Esophagus muscularis mucosa (tissue), 4 donors: ENCODE measurements at regions not wholly inside any gene's neighbourhood (a gene's known extent, or its start where the extent isn't known, plus 50 kb on each side); places are given as distances from the start of the nearest gene placed in this dataset.

Experiments used
- EP300 ChIP-seq: sonication (generic); formaldehyde crosslinking; IDR thresholded peaks from one replicate; pipeline ENCODE4 v1.6.1; 2017; ENCODE audit warnings: antibody characterized with exemption
- POLR2A ChIP-seq: fragments of 450-650 bp; IDR thresholded peaks from one replicate; pipeline ENCODE4 v1.6.1; 2017; ENCODE audit warnings: antibody characterized with exemption, moderate library complexity, mild to moderate bottlenecking, low read depth
- POLR2AphosphoS5 ChIP-seq, 2 donors: sonication (generic); formaldehyde crosslinking; IDR thresholded peaks; one replicate each; pipeline ENCODE4 v1.6.1; 2017; ENCODE audit warnings: antibody characterized with exemption in 2 of 2
- TF ChIP-seq, protein P1 (sequence below), 3 experiments: fragments of 200-600 bp in 2 of 3; fragments of 450-650 bp in 1 of 3; sonication (generic) in 2 of 3; IDR thresholded peaks; one replicate each; pipeline ENCODE4 v1.5.1; 2017 to 2019; ENCODE audit warnings: antibody characterized with exemption in 3 of 3, mild to moderate bottlenecking in 2 of 3, moderate library complexity in 1 of 3

DNA sequence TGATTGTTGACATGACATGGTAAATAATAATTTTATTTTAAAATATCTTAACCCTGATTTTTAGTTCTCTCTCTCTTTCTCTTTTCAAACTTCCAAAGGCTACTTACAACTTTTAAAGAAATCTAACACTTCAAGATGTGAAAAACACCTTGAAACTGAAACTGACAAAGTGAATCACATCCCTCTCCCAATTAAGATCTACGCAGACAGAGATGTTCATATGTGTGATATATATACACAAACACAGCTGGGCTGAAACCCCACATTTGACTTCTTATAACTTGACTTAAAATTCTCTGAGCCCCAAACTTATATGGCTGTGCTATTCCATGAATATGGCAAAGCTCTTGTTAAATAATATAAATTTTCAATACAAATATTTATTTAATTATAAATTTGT lies 261.2 kb upstream of the PTPRD start:
- TF ChIP-seq, protein P1, sequence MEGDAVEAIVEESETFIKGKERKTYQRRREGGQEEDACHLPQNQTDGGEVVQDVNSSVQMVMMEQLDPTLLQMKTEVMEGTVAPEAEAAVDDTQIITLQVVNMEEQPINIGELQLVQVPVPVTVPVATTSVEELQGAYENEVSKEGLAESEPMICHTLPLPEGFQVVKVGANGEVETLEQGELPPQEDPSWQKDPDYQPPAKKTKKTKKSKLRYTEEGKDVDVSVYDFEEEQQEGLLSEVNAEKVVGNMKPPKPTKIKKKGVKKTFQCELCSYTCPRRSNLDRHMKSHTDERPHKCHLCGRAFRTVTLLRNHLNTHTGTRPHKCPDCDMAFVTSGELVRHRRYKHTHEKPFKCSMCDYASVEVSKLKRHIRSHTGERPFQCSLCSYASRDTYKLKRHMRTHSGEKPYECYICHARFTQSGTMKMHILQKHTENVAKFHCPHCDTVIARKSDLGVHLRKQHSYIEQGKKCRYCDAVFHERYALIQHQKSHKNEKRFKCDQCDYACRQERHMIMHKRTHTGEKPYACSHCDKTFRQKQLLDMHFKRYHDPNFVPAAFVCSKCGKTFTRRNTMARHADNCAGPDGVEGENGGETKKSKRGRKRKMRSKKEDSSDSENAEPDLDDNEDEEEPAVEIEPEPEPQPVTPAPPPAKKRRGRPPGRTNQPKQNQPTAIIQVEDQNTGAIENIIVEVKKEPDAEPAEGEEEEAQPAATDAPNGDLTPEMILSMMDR (IDR thresholded peaks at IDR 0.05), result no peak
- TF ChIP-seq POLR2AphosphoS5 (IDR thresholded peaks at IDR 0.05) (no peak), POLR2A (no peak), EP300 (no peak)
